COLO668 (cell line): ENCODE measurements at regions not wholly inside any gene's neighbourhood (a gene's known extent, or its start where the extent isn't known, plus 50 kb on each side); places are given as distances from the start of the nearest gene placed in this dataset.

Experiments used
- DNase-seq: peaks from one replicate; lab custom pipeline; 2025; ENCODE audit not compliant: unreplicated experiment; lab: John Stamatoyannopoulos, UW

- no peak for DNase-seq
These were observed 83.8 kb downstream of the MRPL46 start for GRCh38 chr15:88383354-88383753.

GRCh38 chr15:88382482-88382983 is 84.7 kb downstream of the MRPL46 start:
- DNase-seq, result no peak

GRCh38 chr15:88378188-88378637 is 89.0 kb downstream of the MRPL46 start:
- no peak for DNase-seq

- no peak for DNase-seq
These were observed 89.7 kb downstream of the MRPL46 start for GRCh38 chr15:88377509-88377908.

- no peak for DNase-seq
These were observed 90.5 kb downstream of the MRPL46 start for GRCh38 chr15:88376574-88377174.

GRCh38 chr15:88375234-88375927 is 91.8 kb downstream of the MRPL46 start:
- DNase-seq, result no peak

GRCh38 chr15:88365124-88365523 is 102.1 kb downstream of the MRPL46 start:
- DNase-seq, result no peak

- no peak for DNase-seq
These were observed 92.2 kb upstream of the NTRK3 start for GRCh38 chr15:88348579-88349230.

- DNase-seq, result no peak
These were observed 89.4 kb upstream of the NTRK3 start for GRCh38 chr15:88345962-88346361.

GRCh38 chr15:88344786-88345185 is 88.2 kb upstream of the NTRK3 start:
- DNase-seq, result no peak

- no peak for DNase-seq
These were observed 86.1 kb upstream of the NTRK3 start for GRCh38 chr15:88342666-88343065.

- no peak for DNase-seq
These were observed 85.1 kb upstream of the NTRK3 start for GRCh38 chr15:88341653-88342052.

- DNase-seq, result no peak
These were observed 84.5 kb upstream of the NTRK3 start for GRCh38 chr15:88341006-88341405.

GRCh38 chr15:88337993-88338392 is 81.5 kb upstream of the NTRK3 start:
- no peak for DNase-seq

- no peak for DNase-seq
These were observed 78.5 kb upstream of the NTRK3 start for GRCh38 chr15:88335074-88335473.

- DNase-seq, result no peak
These were observed 77.9 kb upstream of the NTRK3 start for GRCh38 chr15:88334436-88334835.

GRCh38 chr15:88331291-88331690 is 74.8 kb upstream of the NTRK3 start:
- DNase-seq, result peak; percentile 42

- no peak for DNase-seq
These were observed 70.4 kb upstream of the NTRK3 start for GRCh38 chr15:88326924-88327323.

- DNase-seq, result no peak
These were observed 68.2 kb upstream of the NTRK3 start for GRCh38 chr15:88324741-88325065.

- no peak for DNase-seq
These were observed 67.6 kb upstream of the NTRK3 start for GRCh38 chr15:88323976-88324740.

- DNase-seq, result no peak
These were observed 66.9 kb upstream of the NTRK3 start for GRCh38 chr15:88323468-88323867.

- no peak for DNase-seq
These were observed 65.9 kb upstream of the NTRK3 start for GRCh38 chr15:88322461-88322860.
